Mesodermal cell (in vitro differentiated cells): ENCODE measurements at regions not wholly inside any gene's neighbourhood (a gene's known extent, or its start where the extent isn't known, plus 50 kb on each side); places are given as distances from the start of the nearest gene placed in this dataset.

Experiments used
- H3K27ac ChIP-seq: 2 replicates; pipeline ENCODE4 v1.7.0; 2013; ENCODE audit warnings: mild to moderate bottlenecking, low read depth, low read length, moderate library complexity; ENCODE audit not compliant: severe bottlenecking
- H3K36me3 ChIP-seq: 2 replicates; pipeline ENCODE4 v1.7.1; 2013; ENCODE audit warnings: mild to moderate bottlenecking, low read length, moderate library complexity; ENCODE audit not compliant: control insufficient read depth, insufficient read depth
- H3K4me1 ChIP-seq: one replicate; pipeline ENCODE4 v1.7.1; 2013; ENCODE audit warnings: mild to moderate bottlenecking, low read length; ENCODE audit not compliant: insufficient read depth, control insufficient read depth, poor library complexity, severe bottlenecking
- H3K4me3 ChIP-seq: 2 replicates; pipeline ENCODE4 v1.7.0; 2013; ENCODE audit warnings: low read length, control low read depth, mild to moderate bottlenecking; ENCODE audit not compliant: insufficient read depth, poor library complexity, severe bottlenecking; ENCODE audit errors: extremely low read depth
- H3K9me3 ChIP-seq: 2 replicates; pipeline ENCODE4 v1.7.1; 2013; ENCODE audit warnings: mild to moderate bottlenecking, low read length, moderate library complexity; ENCODE audit not compliant: control insufficient read depth
- WGBS, 2 experiments: methylation state at CpG; one replicate each; pipeline ENCODE4 v1.1.5; 2013; ENCODE audit warnings: missing lambda C conversion rate in 2 of 2; ENCODE audit not compliant: insufficient coverage in 2 of 2; 5-methylcytosine and 5-hydroxymethylcytosine counted together

DNA sequence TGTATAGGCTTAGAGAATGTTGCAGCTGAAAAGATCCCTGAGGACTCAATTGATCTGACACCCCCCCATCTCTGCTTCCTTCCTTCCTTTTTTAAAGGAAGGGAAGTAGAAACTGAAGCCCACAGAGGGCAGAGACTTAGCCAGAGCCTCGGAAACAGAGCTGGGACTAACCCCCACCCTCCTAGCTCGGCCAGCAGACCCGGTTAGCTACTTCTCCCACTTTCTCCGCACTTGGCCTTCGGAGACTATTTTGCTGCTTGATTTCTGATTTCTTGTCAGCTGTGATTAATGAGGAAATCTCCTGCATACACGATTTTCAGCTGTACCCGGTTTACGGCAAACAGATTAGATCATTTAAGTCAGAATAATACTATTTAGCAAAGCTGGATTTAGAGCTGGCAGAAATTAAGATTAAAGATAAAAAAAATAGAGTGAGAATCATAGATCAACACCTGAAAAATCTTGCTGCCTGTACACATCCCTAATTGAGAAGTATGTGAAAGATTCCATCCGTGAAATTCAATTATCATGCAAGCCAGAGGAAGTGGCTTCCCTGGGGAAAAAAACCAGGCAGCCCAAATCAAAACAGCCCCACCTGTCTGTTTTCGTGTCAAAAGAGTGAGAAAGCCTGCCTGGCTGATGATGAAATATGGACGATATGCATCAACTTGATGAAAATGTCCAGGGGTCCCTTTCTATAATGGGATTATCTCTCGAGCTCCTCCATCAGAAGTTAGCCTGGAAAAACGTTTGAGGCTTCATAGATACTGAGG lies 159.5 kb upstream of the SHB start:
- H3K4me3 ChIP-seq: no peak overlapping the region

GRCh38 chr9:38227656-38228055 lies 158.6 kb upstream of the SHB start:
- 29 to 43% methylated on average over 5 to 8 of the region's 10 CpGs for WGBS, 2 experiments
- no peak overlapping the region for H3K4me3 ChIP-seq
- H3K4me1 ChIP-seq: peaks cover 9% of the 10 kb centered on the region
- no peaks in the 10 kb centered on the region for H3K9me3 ChIP-seq
- no peak overlapping the region for H3K27ac ChIP-seq
- no peaks in the 10 kb centered on the region for H3K36me3 ChIP-seq

More for the DNA sequence above, 159.5 kb upstream of the SHB start:
- 27 to 39% methylated on average over 4 to 7 of the region's 13 CpGs for WGBS, 2 experiments
- Histone ChIP-seq H3K27ac (no peak overlapping the region), H3K36me3 (no peaks in the 10 kb centered on the region), H3K9me3 (no peaks in the 10 kb centered on the region), H3K4me1 (peaks cover 9% of the 10 kb centered on the region)

DNA sequence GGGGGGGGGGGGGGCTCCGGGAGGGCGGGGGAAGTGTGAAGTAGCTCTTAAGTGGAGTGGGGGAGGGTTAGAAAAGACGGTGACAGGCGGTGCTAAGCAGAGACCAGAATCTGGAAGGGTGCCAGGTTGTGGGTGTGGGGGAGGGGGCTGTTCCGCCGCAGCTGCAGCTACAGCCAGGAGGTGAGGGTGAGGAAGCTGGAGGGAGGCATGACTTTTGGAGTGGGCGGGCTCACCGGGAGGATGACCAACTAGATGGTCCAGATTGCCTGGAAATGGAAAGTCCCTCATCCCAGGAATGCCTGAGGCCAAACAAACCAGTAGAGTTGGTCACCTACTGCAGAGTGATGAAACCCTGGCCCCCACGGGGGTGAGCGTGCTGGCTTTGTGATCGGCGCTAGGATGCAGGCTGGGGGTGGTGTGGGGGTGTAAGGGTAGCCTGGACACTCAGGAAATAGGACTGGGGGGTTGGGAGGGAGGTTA lies 158.1 kb upstream of the SHB start:
- H3K9me3 ChIP-seq: no peaks in the 10 kb centered on the region
- H3K4me1 ChIP-seq: peaks cover 9% of the 10 kb centered on the region
- WGBS, 2 experiments: 0 to 2% methylated on average over 7 to 11 of the region's 12 CpGs
- no peaks in the 10 kb centered on the region for H3K36me3 ChIP-seq
- H3K27ac ChIP-seq: no peak overlapping the region
- H3K4me3 ChIP-seq: no peak overlapping the region

DNA sequence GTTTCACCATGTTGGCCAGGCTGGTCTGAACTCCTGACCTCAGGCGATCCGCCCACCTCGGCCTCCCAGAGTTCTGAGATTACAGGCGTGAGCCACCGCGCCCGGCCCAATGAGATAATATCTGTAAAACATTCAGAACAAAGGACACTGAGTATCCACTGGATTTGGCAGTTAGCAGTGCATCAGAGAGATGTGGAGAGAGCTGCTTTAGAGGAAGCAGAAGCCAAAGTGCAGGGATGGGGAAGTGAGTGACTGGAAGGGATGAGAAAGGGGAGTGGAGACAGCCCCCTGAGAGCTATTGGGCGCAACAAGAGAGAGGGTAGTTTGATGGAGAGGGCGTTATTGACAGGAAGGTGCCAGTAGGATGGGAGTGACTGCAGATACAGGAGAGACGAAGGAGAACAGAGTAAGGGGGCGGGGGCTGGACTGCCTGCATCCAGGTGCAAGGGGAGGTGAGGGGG lies 157.5 kb upstream of the SHB start:
- Histone ChIP-seq H3K4me3 (no peak overlapping the region), H3K27ac (no peak overlapping the region), H3K36me3 (no peaks in the 10 kb centered on the region), H3K9me3 (no peaks in the 10 kb centered on the region), H3K4me1 (peaks cover 9% of the 10 kb centered on the region)
- WGBS, 2 experiments: 32 to 47% methylated on average over 7 to 10 of the region's 11 CpGs

GRCh38 chr9:38224941-38225340 lies 155.9 kb upstream of the SHB start:
- H3K36me3 ChIP-seq: no peaks in the 10 kb centered on the region
- H3K27ac ChIP-seq: no peak overlapping the region
- no peak overlapping the region for H3K4me3 ChIP-seq
- H3K4me1 ChIP-seq: peaks cover 9% of the 10 kb centered on the region
- 72 to 84% methylated on average over 5 of the region's 6 CpGs for WGBS, 2 experiments
- no peaks in the 10 kb centered on the region for H3K9me3 ChIP-seq

DNA sequence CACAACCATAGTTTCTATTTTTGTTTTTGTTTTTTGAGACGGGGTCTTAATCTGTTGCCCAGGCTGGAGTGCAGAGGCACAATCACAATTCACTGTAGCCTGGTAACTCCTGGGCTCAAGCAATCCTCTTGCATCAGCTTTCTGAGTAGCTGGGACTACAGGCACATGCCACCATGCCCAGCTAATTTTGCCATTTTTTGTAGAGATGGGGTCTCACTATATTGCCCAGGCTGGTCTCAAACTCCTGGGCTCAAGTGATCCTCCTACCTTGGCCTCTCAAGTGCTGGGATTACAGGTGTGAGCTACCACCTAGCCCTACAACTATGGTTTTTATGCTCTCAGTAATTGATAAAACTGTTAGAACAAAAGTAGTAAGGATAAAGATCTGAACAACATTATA lies 147.5 kb upstream of the SHB start:
- Histone ChIP-seq H3K36me3 (no peaks in the 10 kb centered on the region), H3K27ac (no peak overlapping the region), H3K4me3 (no peak overlapping the region), H3K9me3 (no peaks in the 10 kb centered on the region), H3K4me1 (no peaks in the 10 kb centered on the region)
- WGBS, 2 experiments: 75% methylated on average over 1 of the region's 1 CpG; no CpG with 5 or more reads in 1 of the 2 experiments

- Histone ChIP-seq H3K4me1 (no peaks in the 10 kb centered on the region), H3K4me3 (no peak overlapping the region), H3K27ac (no peak overlapping the region), H3K9me3 (no peaks in the 10 kb centered on the region), H3K36me3 (no peaks in the 10 kb centered on the region)
- WGBS, 2 experiments: 17 to 40% methylated on average over 1 of the region's 3 CpGs
Observed at GRCh38 chr9:38215465-38215864, 146.4 kb upstream of the SHB start.

DNA sequence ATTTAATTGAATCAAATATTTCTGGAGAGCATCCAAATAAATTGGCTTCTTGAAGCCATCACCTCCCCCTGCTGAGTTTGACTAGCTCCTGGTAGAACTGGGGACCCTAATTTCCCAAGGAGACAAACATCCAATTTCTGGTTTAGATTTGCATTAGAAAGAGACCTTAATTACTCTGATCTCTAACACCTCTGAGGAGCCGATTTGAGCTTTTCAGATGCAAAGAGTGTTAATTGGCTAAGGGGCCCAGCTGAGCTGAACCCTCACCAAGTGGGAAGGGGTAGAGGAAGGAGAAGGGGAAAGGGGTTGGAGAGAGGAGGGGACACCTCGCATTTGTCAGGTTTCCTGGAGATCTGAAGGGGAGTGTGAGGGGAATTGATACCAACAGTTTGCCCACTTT lies 145.4 kb upstream of the SHB start:
- Histone ChIP-seq H3K4me3 (no peak overlapping the region), H3K36me3 (no peaks in the 10 kb centered on the region), H3K4me1 (no peaks in the 10 kb centered on the region), H3K27ac (no peak overlapping the region), H3K9me3 (no peaks in the 10 kb centered on the region)
- WGBS, 2 experiments: 0% methylated on average over 1 of the region's 2 CpGs; no CpG with 5 or more reads in 1 of the 2 experiments

DNA sequence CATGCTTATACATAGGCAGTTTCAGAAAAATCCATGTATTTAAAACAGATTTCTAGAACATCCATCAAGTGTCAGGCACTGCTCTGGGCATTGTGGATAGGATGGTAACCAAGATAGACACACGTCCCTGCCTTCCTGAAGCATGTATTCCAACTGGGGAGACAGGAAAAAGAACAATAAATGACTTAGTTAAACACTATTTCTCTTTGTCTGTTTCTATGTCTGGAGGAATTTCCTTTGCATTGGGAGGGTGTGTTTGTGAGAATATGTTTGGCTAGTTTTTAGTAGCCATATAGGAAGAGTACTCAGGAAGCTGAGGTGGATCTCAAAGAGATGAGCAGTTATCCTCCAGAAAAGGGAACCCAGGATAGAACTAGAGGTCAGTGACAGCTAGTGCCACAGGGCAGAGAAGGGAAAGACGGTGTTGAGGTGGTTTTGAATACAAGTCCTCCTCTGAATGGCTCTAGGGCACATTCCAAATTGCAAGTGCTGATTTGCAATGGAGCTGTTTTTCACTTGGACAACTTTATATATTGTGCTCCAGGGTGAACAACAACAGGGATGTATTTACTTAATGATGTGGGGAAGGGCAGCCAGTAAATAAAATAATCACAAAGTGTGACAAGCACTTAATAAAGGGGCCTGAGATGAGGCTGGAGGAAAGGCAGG lies 144.7 kb upstream of the SHB start:
- H3K4me1 ChIP-seq: no peaks in the 10 kb centered on the region
- no peaks in the 10 kb centered on the region for H3K36me3 ChIP-seq
- WGBS, 2 experiments: 18 to 40% methylated on average over 2 of the region's 2 CpGs
- no peak overlapping the region for H3K27ac ChIP-seq
- no peaks in the 10 kb centered on the region for H3K9me3 ChIP-seq
- H3K4me3 ChIP-seq: no peak overlapping the region

DNA sequence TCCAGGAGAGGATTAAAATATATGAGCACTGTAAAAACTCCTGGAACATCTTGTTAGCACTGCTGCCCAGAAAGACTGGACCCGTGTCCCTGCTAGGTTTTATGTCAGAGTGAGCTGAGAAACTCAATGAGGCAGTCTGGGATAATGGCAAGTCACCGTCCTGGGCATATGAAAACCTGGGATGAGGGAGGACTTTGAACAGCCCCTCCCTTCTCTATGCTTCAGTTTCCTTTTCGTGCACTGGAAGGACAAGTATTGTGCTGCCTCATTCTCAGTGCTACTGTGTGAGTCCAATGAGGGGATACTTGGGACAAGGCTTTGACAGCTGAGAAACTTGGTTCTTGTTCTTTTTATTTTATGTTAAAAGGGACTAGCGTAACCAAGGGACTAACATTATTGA lies 143.0 kb upstream of the SHB start:
- Histone ChIP-seq H3K27ac (no peak overlapping the region), H3K9me3 (no peaks in the 10 kb centered on the region), H3K4me1 (no peaks in the 10 kb centered on the region), H3K4me3 (no peak overlapping the region), H3K36me3 (no peaks in the 10 kb centered on the region)
- WGBS, 2 experiments: 50% methylated on average over 3 of the region's 4 CpGs; no CpG with 5 or more reads in 1 of the 2 experiments

DNA sequence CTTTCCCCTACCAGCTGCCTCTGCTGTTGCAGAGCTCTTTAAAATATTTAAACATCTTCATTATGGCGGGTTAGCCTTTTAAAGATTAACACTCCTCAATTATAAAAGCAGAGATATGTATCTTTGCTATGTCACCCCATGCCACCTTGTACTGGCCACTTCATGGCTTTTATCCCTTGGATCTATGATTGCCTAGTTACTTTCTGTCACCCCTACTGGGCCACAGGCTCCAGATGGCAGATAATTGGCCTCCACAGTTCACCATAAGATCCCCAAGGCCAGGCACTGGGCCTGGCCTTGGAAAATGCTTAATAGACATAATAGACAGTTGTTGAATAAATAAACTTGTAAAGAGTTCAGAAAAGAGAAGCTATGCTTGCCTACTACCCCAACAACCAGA lies 142.0 kb upstream of the SHB start:
- no CpG with 5 or more reads among the region's 1 CpG for WGBS, 2 experiments
- H3K27ac ChIP-seq: no peak overlapping the region
- no peaks in the 10 kb centered on the region for H3K9me3 ChIP-seq
- no peaks in the 10 kb centered on the region for H3K4me1 ChIP-seq
- H3K36me3 ChIP-seq: no peaks in the 10 kb centered on the region
- H3K4me3 ChIP-seq: no peak overlapping the region
